B cell (primary cell): ENCODE measurements at regions not wholly inside any gene's neighbourhood (a gene's known extent, or its start where the extent isn't known, plus 50 kb on each side); places are given as distances from the start of the nearest gene placed in this dataset.

Source experiments
- ATAC-seq: fragments of 200-7000 bp; cut with Tn5 transposase; one replicate; pipeline ENCODE4 v1.10.0; 2021; ENCODE audit warnings: low read depth, mild to moderate bottlenecking, moderate number of reproducible peaks, moderate library complexity
- CTCF ChIA-PET: fragments of 350-600 bp; sonication (Branson Sonifier 250); formaldehyde crosslinking; loops from one replicate; lab custom pipeline; 2021; ENCODE audit warnings: antibody characterized with exemption, inconsistent platforms; lab: Charles Lee
- POLR2A ChIA-PET: fragments of 350-600 bp; sonication (Branson Sonifier 250); formaldehyde crosslinking; loops from one replicate; lab custom pipeline; 2021; ENCODE audit warnings: antibody characterized with exemption; lab: Charles Lee
- DNase-seq: peaks from one replicate; pipeline ENCODE4 v3.0.0; 2013
- H2AFZ ChIP-seq: 2 replicates; pipeline ENCODE4 v1.6.1; 2012; ENCODE audit warnings: mild to moderate bottlenecking, low read depth, low read length; ENCODE audit not compliant: insufficient read depth, poor library complexity, severe bottlenecking
- H3K27ac ChIP-seq, 2 donors: 1 replicate in 1 of 2; 2 replicates in 1 of 2; pipeline ENCODE4 v1.5.1; 2012 to 2013; ENCODE audit warnings: low read length in 2 of 2, mild to moderate bottlenecking in 2 of 2, moderate library complexity in 1 of 2
- H3K27me3 ChIP-seq, 4 experiments: fragments of 200-600 bp in 1 of 4; sonication (generic) in 1 of 4; replicated peaks in 1 of 4; 1 replicate in 2 of 4; 2 replicates in 2 of 4; pipeline versions ENCODE4 v1.6.1 to v1.7.0; 2013 to 2016; ENCODE audit warnings: low read length in 3 of 4, mild to moderate bottlenecking in 2 of 4, mixed read lengths in 1 of 4, moderate library complexity in 1 of 4; ENCODE audit not compliant: insufficient read depth in 4 of 4, control insufficient read depth in 3 of 4; ENCODE audit errors: control extremely low read depth in 1 of 4
- H3K36me3 ChIP-seq, 2 experiments: replicated peaks in 1 of 2; 1 replicate in 1 of 2; 2 replicates in 1 of 2; pipeline versions ENCODE4 v1.6.1 to v1.7.1; 2013; ENCODE audit warnings: low read length in 1 of 2; ENCODE audit not compliant: insufficient read depth in 2 of 2, control insufficient read depth in 1 of 2; ENCODE audit errors: control extremely low read depth in 1 of 2, extremely low read depth in 1 of 2
- H3K4me1 ChIP-seq, 2 donors: fragments of 200-600 bp in 1 of 2; sonication (generic) in 1 of 2; 1 replicate in 1 of 2; 2 replicates in 1 of 2; pipeline versions ENCODE4 v1.5.1 to v1.6.1; 2013 to 2017; ENCODE audit warnings: low read length in 2 of 2; ENCODE audit not compliant: control insufficient read depth in 2 of 2, insufficient read depth in 2 of 2
- H3K4me2 ChIP-seq: replicated peaks from 2 replicates; pipeline ENCODE3; 2012; ENCODE audit warnings: mild to moderate bottlenecking, low read depth, low read length; ENCODE audit not compliant: poor library complexity, severe bottlenecking
- H3K4me3 ChIP-seq, 5 experiments: fragments of 200-600 bp in 1 of 5; sonication (generic) in 1 of 5; 1 replicate in 3 of 5; 2 replicates in 2 of 5; pipeline versions ENCODE4 v1.5.1 to v1.7.0; 2011 to 2016; ENCODE audit warnings: low read length in 4 of 5, mild to moderate bottlenecking in 4 of 5, low read depth in 2 of 5, control low read depth in 1 of 5, moderate library complexity in 1 of 5; ENCODE audit not compliant: insufficient read depth in 1 of 5; ENCODE audit errors: control extremely low read depth in 1 of 5, extremely low read depth in 1 of 5
- H3K79me2 ChIP-seq: fragments of 200-600 bp; sonication (generic); one replicate; pipeline ENCODE4 v1.6.0; 2016; ENCODE audit warnings: low read length; ENCODE audit not compliant: control insufficient read depth, insufficient read depth
- H3K9ac ChIP-seq: fragments of 200-600 bp; sonication (generic); 2 replicates; pipeline ENCODE4 v1.6.1; 2017; ENCODE audit warnings: mild to moderate bottlenecking, low read length, moderate library complexity
- H3K9me3 ChIP-seq, 3 donors: one replicate each; pipeline versions ENCODE4 v1.6.1 to v1.7.1; 2013; ENCODE audit warnings: low read length in 2 of 3; ENCODE audit not compliant: control insufficient read depth in 2 of 3, insufficient read depth in 1 of 3; ENCODE audit errors: control extremely low read depth in 1 of 3
- H4K20me1 ChIP-seq: 2 replicates; pipeline ENCODE4 v1.6.0; 2012; ENCODE audit warnings: mild to moderate bottlenecking, low read length; ENCODE audit not compliant: insufficient read depth, control insufficient read depth, poor library complexity, severe bottlenecking
- H3K27ac Mint-ChIP-seq: one replicate; pipeline ENCODE4 v1.8.0; 2021; ENCODE audit warnings: mixed read lengths
- H3K27me3 Mint-ChIP-seq: one replicate; pipeline ENCODE4 v1.8.0; 2021; ENCODE audit warnings: mixed read lengths
- H3K4me1 Mint-ChIP-seq: one replicate; pipeline ENCODE4 v1.8.0; 2021; ENCODE audit warnings: mixed read lengths
- H3K4me3 Mint-ChIP-seq: one replicate; pipeline ENCODE4 v1.8.0; 2021; ENCODE audit warnings: mixed read lengths
- H3K9me3 Mint-ChIP-seq: one replicate; pipeline ENCODE4 v1.8.0; 2022; ENCODE audit warnings: mixed read lengths; ENCODE audit not compliant: insufficient read depth
- EZH2 ChIP-seq: IDR thresholded peaks from 2 replicates; pipeline ENCODE4 v1.6.1; 2012; ENCODE audit warnings: borderline replicate concordance, low read depth, mild to moderate bottlenecking, moderate library complexity, low read length; ENCODE audit not compliant: insufficient read depth, poor library complexity, severe bottlenecking
- WGBS: methylation state at CpG from one replicate; pipeline ENCODE4 v1.1.5; 2013; ENCODE audit warnings: missing lambda C conversion rate; ENCODE audit not compliant: insufficient coverage; 5-methylcytosine and 5-hydroxymethylcytosine counted together
- intact Hi-C: fragments of 100-400 bp; cut with micrococcal nuclease; formaldehyde crosslinking; loops from one replicate; pipeline ENCODE4 v1.10.0; 2022
- TF ChIP-seq, protein P1 (sequence below): fragments of 200-600 bp; IDR thresholded peaks from one replicate; pipeline ENCODE4 v1.8.0; 2022; ENCODE audit warnings: antibody characterized with exemption, mild to moderate bottlenecking

DNA sequence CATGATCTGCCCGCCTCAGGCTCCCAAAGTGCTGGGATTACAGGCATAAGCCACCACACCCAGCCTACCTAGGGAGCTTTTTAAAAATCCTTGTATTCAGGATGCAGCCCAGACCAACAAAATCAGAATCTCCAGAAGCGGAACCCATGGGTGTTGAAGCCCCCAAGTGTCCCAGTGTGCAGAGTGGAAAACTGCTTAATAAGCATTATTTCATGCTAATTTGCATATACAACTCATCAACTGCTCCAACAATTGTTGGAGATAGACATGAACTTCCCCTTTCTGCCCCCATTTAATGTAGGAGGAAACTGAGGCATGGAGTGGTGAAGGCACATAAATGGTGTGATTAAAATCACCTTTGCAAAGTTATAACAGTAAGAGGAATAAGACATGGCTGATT is 84.3 kb upstream of the C16orf82 start:
- Histone ChIP-seq H3K27ac (no peak overlapping the region), H4K20me1 (no peaks in the 10 kb centered on the region), H3K79me2 (no peaks in the 10 kb centered on the region), H3K9ac (no peak overlapping the region), H3K4me3 (no peak overlapping the region), H2AFZ (no peak overlapping the region), H3K27me3 (no peaks in the 10 kb centered on the region), H3K36me3 (no peaks in the 10 kb centered on the region), H3K4me1 (no peaks in the 10 kb centered on the region), H3K4me2 (no peak overlapping the region), H3K9me3 (peaks cover 0 to 11% (median 0%) of the 10 kb centered on the region in 3 donors)
- ChIA-PET CTCF (no interaction called here), POLR2A (no interaction called here)
- H3K27ac Mint-ChIP-seq, result no peak overlapping the region
- no peaks in the 10 kb centered on the region for H3K9me3 Mint-ChIP-seq
- peaks cover 22% of the 10 kb centered on the region for H3K27me3 Mint-ChIP-seq
- 100% methylated on average over 1 of the region's 2 CpGs for WGBS
- DNase-seq, result no peak
- intact Hi-C loops, result no loop called here
- TF ChIP-seq, protein P1, sequence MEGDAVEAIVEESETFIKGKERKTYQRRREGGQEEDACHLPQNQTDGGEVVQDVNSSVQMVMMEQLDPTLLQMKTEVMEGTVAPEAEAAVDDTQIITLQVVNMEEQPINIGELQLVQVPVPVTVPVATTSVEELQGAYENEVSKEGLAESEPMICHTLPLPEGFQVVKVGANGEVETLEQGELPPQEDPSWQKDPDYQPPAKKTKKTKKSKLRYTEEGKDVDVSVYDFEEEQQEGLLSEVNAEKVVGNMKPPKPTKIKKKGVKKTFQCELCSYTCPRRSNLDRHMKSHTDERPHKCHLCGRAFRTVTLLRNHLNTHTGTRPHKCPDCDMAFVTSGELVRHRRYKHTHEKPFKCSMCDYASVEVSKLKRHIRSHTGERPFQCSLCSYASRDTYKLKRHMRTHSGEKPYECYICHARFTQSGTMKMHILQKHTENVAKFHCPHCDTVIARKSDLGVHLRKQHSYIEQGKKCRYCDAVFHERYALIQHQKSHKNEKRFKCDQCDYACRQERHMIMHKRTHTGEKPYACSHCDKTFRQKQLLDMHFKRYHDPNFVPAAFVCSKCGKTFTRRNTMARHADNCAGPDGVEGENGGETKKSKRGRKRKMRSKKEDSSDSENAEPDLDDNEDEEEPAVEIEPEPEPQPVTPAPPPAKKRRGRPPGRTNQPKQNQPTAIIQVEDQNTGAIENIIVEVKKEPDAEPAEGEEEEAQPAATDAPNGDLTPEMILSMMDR, result no peak
- TF ChIP-seq EZH2, result no peak
- no peak for ATAC-seq
- no peaks in the 10 kb centered on the region for H3K4me1 Mint-ChIP-seq
- H3K4me3 Mint-ChIP-seq, result no peak overlapping the region

DNA sequence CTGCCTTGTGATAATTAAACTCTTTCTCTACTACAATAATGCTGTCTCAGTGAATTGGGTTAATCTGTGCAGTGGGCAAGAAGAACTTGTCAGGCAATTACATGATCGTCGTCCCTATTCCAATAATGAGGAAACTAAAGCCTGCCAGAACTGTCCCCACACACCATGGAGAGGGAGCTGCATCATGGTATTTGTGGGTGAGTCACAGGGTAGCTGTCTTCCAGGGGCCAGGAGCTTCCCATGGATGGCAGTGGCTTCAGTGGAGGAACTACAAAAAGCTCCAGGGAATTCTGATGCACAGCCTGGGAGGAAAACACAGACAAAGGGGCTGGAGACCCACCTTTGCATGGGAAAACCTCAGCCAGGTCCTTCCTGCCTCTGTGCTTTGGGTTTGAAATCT is 83.3 kb upstream of the C16orf82 start:
- Histone ChIP-seq H3K79me2 (no peaks in the 10 kb centered on the region), H3K9ac (no peak overlapping the region), H3K36me3 (no peaks in the 10 kb centered on the region), H3K27ac (no peak overlapping the region), H3K4me3 (no peak overlapping the region), H2AFZ (no peak overlapping the region), H4K20me1 (no peaks in the 10 kb centered on the region), H3K4me2 (no peak overlapping the region), H3K27me3 (no peaks in the 10 kb centered on the region), H3K9me3 (peaks cover 0 to 11% (median 0%) of the 10 kb centered on the region in 3 donors), H3K4me1 (no peaks in the 10 kb centered on the region)
- no CpG with 5 or more reads among the region's 2 CpGs for WGBS
- ChIA-PET CTCF (no interaction called here), POLR2A (no interaction called here)
- Mint-ChIP-seq H3K4me1 (no peaks in the 10 kb centered on the region), H3K27ac (no peak overlapping the region), H3K4me3 (no peak overlapping the region), H3K27me3 (peaks cover 26% of the 10 kb centered on the region), H3K9me3 (no peaks in the 10 kb centered on the region)
- TF ChIP-seq, protein P1, result no peak
- no peak for TF ChIP-seq EZH2
- ATAC-seq (no peak), DNase-seq (no peak)
- intact Hi-C loops, result no loop called here
